GM23248 (cell line): ENCODE measurements at regions not wholly inside any gene's neighbourhood (a gene's known extent, or its start where the extent isn't known, plus 50 kb on each side); places are given as distances from the start of the nearest gene placed in this dataset.

Source experiments
- EZH2 ChIP-seq: fragments of 200-600 bp; sonication (generic); IDR thresholded peaks from 2 replicates; pipeline ENCODE4 v1.6.1; 2018; ENCODE audit warnings: antibody characterized with exemption, mild to moderate bottlenecking; ENCODE audit not compliant: insufficient read depth, poor library complexity, severe bottlenecking
- EZH2phosphoT487 ChIP-seq: fragments of 200-600 bp; sonication (generic); IDR thresholded peaks from 2 replicates; pipeline ENCODE4 v1.6.1; 2018; ENCODE audit warnings: antibody characterized with exemption, moderate library complexity, mild to moderate bottlenecking, low read depth; ENCODE audit not compliant: insufficient read depth

DNA sequence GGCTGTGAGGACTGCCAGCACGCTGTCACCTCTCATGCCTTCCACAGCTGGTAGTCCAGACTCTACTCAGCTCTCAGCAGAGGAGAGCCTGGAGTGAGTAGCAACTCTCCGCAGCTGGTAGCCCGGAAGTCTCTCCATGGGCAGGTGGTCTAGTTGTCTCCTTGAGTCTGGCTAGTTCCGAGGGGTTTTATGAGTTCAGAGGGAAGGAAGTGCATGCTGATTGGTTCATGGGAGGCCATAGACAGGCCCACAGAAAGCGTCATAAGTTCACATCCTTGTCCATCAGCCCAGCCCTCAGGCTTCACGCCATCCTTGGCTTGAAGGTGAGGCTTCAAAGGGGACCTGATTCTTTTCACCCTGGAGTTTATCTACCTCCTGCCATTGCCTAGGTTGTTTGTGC is 2662.4 kb upstream of the PCDH20 start:
- TF ChIP-seq EZH2 (no peak), EZH2phosphoT487 (no peak)
